GM21528 (cell line): ENCODE measurements at regions not wholly inside any gene's neighbourhood (a gene's known extent, or its start where the extent isn't known, plus 50 kb on each side); places are given as distances from the start of the nearest gene placed in this dataset.

Experiments used
- ATAC-seq: cut with Tn5 transposase; IDR thresholded peaks from one replicate; pipeline ENCODE4 v1.9.1; 2021; ENCODE audit warnings: mild to moderate bottlenecking, moderate library complexity; ENCODE audit not compliant: unreplicated experiment, low FRiP score

DNA sequence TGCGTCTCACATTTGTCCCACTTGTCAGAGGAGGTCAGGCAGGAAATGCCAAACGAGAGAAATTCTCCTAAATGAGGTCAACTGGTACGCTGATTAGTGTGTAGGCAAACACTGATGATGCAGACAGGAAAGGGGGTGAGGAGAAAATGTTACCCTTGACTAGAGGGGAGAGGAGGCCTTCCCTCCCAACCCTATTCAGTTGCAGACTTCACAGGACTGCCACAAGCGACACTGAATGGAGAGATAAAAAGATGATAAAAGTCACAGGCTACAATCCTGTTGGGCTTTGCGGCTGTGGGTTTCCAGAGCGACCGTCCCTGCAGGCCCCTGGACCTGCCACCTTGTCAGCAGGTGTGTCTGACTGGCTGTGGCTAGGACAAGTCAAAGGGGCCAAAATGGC, 569.4 kb downstream of the CDH26 start:
- no peak for ATAC-seq

DNA sequence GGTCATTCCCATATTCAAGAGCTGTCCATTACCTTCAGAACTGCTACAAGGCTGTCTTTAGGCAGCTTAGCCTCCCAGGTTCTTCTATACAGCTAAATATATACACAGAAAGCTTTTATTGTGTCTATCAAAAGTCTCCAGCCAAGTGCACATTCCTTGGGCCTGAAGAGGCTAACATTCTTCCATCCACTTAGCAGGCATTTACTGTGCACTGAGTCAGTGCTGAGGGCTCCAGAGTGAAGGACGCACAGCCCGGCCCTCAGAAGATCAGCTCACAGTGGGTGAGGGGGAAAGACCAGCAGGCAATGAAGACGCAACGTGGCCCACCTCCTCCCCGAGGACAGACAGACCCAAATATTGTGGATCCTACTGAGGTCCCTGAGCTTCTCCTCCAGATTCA, 569.9 kb downstream of the CDH26 start:
- ATAC-seq, result no peak

DNA sequence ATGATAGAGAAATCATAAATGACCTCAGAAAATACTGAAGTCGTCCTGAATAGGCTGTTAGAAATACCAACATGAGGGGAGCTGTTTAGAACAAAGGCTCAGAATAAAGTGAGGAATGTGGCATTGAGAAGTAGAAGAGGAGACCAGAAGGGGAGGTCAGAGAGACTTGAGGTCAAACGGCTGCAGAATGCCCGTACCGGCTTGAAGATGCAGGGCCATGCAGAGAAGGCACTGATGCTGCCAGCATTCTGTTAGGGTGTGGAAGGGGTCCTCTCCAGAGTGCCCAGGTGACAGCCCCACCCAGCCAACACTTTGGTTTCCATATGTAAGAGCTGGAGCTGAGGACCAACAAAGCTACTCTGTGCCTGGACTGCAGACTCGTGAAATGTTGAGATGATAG, 570.9 kb downstream of the CDH26 start:
- ATAC-seq, result no peak

DNA sequence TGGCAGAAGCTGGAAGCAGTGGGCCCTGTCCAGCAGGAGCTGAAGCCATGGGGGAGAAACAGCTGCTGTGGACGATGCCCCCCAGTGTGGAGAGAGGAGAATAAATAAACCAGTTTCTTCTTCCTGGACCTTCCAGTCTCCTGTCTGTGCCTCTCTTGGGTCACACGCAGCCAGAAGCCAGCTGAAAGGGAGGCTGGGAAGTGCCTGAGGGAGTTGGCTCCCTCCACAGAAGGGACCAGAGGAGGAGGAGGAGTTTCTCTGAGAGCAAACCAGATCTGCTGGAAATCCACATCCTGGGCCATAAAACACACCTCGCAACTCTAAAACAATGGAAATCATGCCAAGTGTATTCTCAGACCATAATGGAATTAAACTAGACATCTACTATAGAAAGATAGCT, 577.0 kb downstream of the CDH26 start:
- ATAC-seq, result no peak

DNA sequence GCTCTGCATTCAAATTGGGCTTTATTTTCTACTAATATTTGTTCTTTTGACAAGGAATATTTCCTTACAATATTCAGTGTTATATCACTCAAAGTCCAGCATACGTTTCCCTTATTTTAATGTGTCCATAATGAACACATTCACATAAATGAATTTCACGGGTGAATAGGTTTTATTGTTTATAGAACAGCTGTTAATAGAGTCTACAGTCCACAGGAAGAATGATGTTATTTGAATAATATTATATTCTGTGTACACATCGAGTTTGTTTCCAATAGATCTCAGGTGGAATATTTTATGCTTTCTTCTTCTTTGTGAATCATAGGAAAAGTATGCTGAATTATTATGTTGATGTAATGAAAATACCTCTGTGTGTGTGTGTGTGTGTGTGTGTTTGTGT, 582.4 kb downstream of the CDH26 start:
- no peak for ATAC-seq

DNA sequence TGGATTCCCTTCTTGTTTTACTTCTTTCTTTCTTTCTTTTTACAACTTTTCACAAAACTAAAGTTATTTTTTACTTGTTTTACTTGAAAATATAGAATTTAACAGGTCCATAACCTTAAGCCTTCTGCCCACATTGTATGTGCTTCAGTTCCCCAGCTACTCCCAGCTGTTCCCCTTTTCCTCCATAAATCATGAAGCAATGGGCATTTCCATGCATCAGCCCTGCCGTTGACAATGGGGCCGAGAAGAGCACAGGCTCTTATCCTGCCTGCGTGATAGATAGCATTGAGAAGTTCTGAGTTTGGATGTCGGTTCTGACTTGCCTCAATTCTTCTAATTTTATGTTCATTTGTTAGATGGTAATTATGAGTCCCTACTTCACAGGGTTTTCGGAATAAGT, 583.8 kb downstream of the CDH26 start:
- no peak for ATAC-seq

DNA sequence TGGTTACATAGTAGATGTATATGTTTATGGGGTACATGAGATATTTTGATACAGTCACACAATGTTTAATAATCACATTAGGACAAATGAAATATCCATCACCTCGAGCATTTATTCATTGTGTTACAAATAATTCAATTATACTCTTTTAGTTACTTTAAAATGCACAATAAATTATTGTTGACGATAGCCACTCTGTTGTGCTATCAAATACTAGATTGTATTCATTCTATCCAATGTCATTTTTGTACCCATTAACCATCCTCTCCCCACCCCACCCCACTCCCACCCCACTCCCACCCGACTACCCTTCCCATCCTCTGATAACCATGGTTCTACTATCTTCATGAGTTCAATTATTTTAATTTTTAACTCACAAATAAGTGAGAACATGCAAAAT, 585.4 kb downstream of the CDH26 start:
- no peak for ATAC-seq

DNA sequence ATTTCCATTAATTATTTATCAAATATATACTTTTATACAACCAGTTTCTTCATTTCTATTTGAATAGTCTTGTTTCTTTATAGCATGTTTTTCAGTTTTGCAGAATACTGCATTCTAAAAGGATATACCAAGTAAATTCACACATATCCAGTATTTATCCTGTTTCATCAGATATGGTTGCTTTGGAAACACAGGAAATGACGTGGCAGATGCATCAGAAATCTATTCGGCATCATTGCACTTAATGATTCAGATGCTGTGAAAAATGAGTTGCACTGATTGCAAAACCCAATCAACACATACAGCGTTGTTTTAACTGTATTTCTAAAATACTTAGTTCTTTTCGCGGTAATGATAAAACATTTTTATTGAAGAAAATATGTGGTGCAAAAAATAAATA, 594.9 kb downstream of the CDH26 start:
- no peak for ATAC-seq

DNA sequence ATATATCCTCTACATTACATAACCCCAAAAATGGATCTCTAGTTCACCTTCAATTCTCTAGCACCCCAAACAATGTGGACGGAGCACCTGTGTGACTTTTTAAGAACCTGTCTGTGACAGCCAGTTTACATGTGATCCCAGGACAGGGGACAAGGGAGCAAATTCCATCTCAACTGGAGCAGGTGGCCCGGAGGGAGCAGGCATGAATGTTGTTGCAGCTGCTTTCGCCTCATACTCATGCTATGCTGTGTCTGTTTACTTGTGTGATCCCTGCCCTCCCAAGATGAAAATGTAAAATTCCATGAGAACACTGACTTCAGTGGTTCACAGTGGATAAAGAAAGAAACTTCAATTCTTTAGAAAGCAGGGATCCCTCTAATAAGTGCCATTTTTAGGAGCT, 600.3 kb downstream of the CDH26 start:
- no peak for ATAC-seq

DNA sequence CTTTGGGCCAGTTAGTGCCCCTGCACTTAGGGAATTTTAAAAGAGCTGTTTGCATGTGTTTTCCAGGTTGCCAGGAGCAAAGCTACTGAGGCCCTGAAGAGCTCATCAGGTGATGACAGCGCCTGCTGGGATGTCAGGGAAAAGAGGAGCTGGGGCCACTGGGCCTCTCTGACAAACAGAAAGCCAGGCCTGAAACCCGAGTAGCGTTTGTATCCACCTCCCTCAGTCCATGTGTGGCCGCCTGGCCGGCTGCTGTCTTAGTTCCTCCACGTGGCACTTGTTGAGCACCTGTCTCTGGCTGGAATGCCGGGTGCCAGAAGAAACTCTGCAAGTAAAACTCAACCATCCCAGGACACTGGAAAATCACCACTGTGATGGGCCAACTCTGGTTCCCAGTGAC, 601.2 kb downstream of the CDH26 start:
- no peak for ATAC-seq

DNA sequence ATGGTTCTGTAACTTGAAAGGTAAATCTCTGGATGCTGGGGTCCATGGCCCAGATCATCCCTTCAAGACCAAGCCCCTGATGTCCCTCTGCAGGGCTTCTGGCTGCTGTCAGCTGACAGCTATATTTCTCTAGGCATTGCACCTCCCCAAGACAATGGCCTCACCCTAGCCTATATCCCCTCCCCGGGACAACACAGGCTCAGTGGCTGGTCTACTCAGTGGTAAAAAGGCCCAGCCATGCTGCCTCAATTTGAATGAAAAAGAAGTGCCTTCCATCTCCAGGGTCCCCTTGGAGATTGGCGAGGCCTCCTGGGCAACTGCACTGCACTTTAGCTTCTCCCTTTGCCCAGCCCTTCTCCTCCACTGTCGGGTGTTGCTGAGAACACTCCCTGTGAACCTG, 602.8 kb downstream of the CDH26 start:
- no peak for ATAC-seq

DNA sequence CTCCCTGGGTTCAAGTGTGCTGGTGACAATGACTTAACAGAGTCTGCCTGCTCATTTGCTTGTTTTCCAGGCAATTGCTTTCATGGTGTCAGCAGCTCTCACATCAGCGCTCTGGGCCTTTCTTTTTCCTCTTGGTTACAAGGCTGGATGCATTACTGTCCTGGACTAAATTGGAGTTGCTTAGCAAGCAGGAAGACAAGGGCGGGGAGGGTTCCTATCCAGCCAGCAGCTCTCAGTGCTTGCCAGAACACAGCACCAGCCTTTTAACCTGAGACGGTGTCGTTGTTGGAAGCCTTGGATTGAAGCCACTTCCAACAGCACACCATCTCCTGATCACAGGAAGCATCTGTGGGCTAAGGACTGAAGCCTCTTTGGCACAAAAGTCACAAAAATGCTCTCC, 606.9 kb downstream of the CDH26 start:
- ATAC-seq, result no peak

DNA sequence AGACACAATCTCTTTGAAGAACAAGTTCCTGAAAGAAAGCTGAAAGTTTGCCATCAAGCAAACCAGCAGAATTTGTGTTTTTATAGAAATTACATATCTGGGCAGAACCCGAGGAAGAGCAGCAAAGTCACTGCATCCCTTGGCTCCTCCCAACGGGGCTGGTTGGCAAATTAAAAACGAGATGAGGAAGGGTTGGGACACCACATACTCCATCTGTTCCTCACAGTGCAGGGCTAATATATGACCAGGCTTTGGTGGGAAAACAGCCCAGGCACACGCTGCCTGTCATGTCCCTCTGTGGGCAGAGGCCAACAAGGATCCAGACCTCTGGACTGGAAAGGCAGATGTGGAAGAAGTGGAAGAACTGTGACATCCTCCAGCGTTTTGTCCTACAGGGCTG, 607.3 kb downstream of the CDH26 start:
- ATAC-seq, result no peak

DNA sequence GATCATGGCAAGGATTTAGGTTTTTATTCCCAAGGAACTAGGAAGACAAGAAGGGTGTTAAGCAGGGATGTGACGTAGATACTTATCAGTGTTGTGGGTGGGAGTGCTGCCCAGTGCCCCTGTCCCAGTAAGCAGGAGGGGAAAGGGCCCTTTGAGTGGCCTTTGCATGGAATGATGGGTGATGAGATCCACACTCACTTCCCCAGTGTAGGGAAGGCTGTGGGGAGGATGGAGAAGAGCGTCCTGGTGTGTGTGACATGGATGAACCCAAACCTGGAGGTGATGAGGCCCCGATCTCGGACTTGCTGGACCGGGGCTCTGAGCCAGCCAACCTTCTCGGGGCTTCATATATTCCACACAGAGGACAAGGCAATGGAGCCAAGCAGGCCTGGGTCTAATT, 610.9 kb downstream of the CDH26 start:
- ATAC-seq, result no peak

DNA sequence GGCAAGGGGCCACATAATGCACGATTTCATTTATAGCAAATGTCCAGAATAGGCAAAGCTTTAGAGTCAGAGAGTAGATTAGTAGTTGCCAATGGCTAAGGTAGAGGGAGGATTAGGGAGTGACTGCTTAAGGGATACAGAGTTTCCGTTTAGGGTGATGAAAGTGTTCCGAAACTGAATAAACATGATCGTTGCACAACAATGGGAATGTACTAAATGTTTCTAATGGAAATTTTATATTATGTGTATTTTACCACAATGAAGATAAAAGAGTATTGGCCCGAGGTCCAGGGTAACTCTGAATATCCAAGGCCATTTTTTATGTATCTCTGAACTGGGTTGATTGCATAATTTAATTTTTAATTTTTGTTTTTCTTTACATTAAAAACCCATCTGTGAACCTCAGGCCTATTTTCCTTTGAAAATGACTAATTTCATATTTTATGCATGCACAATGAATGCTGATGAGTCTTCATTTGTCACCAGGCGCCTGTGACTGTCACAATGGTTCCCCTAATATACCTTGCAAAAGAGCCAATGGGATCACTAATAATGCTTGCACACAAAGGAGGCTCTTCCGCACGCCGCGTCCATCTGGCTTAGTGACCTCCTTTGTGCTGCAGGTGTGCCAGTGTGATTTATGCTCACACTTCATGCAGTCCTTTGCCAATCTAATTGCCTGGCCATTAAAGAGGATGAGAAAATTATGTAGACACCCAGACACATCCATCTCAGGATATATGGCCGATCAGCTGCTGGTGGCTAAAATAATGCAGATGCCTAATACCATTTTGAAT, 612.5 kb downstream of the CDH26 start:
- no peak for ATAC-seq

DNA sequence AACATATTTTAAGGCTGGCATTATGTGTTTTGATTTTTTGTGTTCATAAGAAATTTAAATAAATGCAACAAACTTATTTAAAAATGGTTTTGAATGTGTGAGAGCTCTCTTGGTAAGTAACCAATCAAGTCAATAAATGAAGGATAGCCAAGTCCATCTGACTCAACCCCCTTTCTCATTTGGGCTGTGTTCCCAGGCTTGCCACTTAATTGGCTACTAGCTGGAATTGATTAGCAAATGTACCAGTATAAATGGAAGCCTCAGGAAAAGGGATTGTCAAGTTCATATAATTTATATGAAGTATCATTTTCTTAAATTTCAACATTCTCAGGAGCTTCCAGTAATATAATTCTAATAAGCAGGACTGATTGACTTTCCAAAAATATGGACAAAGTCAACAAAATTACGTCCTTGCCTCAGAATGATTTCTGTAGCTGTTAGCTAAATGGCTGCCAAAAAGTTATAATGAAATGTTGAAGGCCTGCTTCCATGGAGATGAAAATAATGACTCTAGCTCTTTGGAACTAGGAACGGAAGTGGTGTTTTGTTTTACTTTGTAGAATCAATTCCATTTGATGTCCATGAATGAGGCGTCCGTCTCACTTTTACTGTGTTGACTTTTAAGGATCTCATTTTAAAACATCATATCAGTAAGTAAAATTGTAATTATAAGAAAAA, 614.9 kb downstream of the CDH26 start:
- no peak for ATAC-seq

DNA sequence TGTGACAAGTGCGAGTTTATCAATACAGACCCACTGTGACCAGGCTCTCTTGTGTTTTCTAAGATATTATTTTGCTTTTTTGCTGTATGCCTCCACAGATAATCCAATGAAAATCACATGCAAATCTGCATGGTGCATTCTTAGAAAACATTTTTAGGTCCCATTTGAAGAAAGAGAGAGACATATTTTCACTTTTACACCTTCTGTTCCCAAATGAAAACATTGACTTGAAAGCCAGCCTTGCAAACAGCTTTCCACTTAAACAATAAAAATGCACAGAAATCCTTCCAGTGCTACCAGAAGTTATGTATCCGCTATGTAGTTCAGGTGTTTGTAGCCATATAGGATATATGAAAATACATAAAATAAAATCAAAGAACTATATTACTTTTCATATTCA, 618.0 kb downstream of the CDH26 start:
- ATAC-seq, result no peak

DNA sequence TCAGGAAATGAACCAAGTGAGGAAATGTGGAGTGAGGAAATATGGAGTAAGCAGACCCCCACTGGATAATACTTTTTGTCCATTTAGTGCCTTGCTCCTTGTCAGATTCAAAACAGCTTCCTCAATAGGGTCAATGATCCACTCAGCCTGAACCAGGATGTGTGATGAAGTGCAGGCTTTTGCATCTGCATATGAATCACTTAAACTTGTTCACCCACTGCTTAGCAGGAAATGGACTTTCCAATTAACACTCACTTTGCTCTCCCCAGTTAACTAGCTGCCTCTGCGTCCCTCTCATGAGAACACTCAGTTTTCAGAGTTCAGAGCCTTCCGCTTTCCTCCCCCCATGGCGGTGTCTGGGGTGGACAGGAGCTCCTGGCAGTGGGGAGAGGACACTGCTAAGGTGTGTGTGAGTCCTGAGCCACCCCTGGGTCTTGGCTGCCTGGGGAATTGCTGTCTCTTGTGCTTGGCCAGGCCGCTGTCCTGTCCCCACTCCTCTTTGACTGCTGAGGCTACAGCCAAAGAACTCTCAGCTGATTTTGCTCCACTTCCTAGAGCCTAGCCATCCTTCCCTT, 621.8 kb downstream of the CDH26 start:
- ATAC-seq, result no peak

DNA sequence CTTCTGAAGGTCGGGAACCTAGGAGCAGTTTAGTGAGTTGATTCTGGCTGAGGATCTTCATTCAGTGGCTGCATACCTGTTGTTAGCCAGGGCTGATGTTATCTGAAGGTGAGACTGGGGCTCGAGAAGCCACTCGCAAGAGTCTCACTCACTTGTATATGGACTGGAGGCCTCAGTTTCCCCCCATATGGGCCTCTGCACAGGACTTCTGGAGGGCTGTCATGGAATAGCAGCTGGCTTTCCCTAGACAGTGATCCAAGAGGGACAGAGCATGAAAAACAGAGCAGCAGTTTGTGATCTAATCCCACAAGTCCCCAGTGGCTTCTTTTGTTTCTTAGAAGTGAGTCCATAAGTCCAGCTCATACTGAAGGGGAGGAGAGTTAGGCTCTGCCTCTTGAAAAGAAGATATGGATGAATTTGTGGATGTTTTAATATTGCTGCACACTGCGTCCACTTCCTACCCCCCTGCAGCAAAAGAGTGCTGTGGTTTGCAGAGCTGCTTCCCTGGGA, 623.4 kb downstream of the CDH26 start:
- ATAC-seq, result no peak

DNA sequence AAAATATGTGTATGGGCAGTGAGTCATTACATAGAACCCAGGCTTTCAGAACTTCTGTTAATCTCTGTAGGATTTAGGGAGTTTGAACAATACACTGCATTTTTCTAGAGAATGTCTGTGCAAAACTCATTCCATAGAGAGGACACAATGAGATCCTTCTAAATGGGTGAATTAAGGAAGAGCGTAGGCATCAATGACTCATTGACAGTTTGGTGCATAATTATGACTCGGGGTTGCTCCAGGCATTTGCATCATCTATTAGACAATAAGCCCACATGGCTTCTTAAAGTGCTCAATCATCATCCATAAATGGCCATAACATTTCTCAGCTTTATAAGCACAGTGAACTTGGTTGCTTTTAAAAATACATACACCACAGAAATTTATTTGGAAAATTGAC, 625.5 kb downstream of the CDH26 start:
- ATAC-seq, result no peak

DNA sequence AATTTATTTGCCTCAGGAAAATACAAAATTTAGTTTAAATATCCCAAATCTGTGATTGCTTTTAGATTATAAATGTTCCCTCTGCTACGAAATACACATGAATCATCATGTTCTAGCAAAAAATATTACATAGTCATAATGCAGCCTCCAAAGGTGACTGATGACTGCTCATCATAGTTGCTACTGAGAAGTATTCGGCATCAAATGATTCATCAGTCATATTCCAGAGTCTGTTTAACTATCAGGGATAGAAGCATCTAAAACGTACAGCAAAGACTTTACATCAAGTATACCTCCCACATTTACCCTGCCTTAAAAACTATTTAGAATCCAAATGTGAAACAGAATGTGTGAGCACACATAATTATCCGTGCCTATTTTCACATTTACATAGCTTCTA, 626.0 kb downstream of the CDH26 start:
- ATAC-seq, result no peak

DNA sequence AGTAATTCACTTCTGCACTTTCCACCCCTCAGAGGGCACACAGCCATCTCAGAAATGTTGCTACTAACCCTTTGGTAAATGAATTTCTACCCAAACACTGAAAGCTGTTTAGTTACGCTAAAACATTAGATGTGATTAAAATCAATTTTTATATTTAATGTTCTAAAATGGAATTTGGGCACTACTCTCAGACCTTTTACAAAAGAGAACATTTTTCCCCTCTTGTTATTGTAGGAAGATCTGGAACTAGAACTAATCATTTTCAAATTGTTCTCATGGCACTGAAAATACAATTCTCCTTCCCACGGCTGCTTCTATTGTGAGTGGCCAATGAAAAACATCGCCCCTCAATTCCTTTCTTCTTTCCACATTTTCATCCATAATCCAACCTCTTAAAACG, 627.4 kb downstream of the CDH26 start:
- no peak for ATAC-seq
